T-helper 2 cell treated with Interferon-gamma antibody and Interleukin-4, amounts not matched to agents 5 μg/mL and 100 μg/mL, for 36 hours (primary cell): ENCODE measurements at regions not wholly inside any gene's neighbourhood (a gene's known extent, or its start where the extent isn't known, plus 50 kb on each side); places are given as distances from the start of the nearest gene placed in this dataset.
"Not testable (repeated sequence)": the region's sequence is repeated elsewhere in the genome, so short reads cannot be mapped to it uniquely, and the experiment has no call there.

ENCODE experiments used
- DNase-seq: peaks from one replicate; pipeline ENCODE4 v3.0.0; 2021; ENCODE audit warnings: low spot score
- H3K27ac Mint-ChIP-seq: one replicate; pipeline ENCODE4 v1.8.0; 2021; ENCODE audit warnings: mild to moderate bottlenecking, mixed read lengths
- H3K27me3 Mint-ChIP-seq: one replicate; pipeline ENCODE4 v1.8.0; 2021; ENCODE audit warnings: low read depth, mixed read lengths
- H3K36me3 Mint-ChIP-seq: one replicate; pipeline ENCODE4 v1.8.0; 2021; ENCODE audit warnings: low read depth, mixed read lengths
- H3K4me1 Mint-ChIP-seq: one replicate; pipeline ENCODE4 v1.8.0; 2021; ENCODE audit warnings: low read depth, mixed read lengths
- H3K4me3 Mint-ChIP-seq: one replicate; pipeline ENCODE4 v1.8.0; 2022; ENCODE audit warnings: mild to moderate bottlenecking, moderate library complexity, mixed read lengths
- H3K9me3 Mint-ChIP-seq: one replicate; pipeline ENCODE4 v1.8.0; 2021; ENCODE audit warnings: mixed read lengths

GRCh38 chr12:46065412-46066166, 75.2 kb upstream of the SCAF11 start:
- Mint-ChIP-seq H3K4me3 (no peak overlapping the region), H3K27ac (no peak overlapping the region), H3K27me3 (peaks cover 3% of the 10 kb centered on the region), H3K9me3 (no peaks in the 10 kb centered on the region), H3K36me3 (no peaks in the 10 kb centered on the region), H3K4me1 (no peaks in the 10 kb centered on the region)
- no peak for DNase-seq

GRCh38 chr12:46064548-46064947, 74.2 kb upstream of the SCAF11 start:
- peaks cover 9% of the 10 kb centered on the region for H3K27me3 Mint-ChIP-seq
- no peaks in the 10 kb centered on the region for H3K36me3 Mint-ChIP-seq
- H3K9me3 Mint-ChIP-seq: no peaks in the 10 kb centered on the region
- no peaks in the 10 kb centered on the region for H3K4me1 Mint-ChIP-seq
- H3K4me3 Mint-ChIP-seq: no peak overlapping the region
- no peak for DNase-seq
- H3K27ac Mint-ChIP-seq: no peak overlapping the region

- H3K4me3 Mint-ChIP-seq, H3K4me1 Mint-ChIP-seq, H3K36me3 Mint-ChIP-seq, DNase-seq, H3K27ac Mint-ChIP-seq, H3K27me3 Mint-ChIP-seq: not testable (repeated sequence)
- H3K9me3 Mint-ChIP-seq: peaks cover 14% of the 10 kb centered on the region
These were observed 68.3 kb upstream of the SCAF11 start for GRCh38 chr12:46058697-46059096.

DNA sequence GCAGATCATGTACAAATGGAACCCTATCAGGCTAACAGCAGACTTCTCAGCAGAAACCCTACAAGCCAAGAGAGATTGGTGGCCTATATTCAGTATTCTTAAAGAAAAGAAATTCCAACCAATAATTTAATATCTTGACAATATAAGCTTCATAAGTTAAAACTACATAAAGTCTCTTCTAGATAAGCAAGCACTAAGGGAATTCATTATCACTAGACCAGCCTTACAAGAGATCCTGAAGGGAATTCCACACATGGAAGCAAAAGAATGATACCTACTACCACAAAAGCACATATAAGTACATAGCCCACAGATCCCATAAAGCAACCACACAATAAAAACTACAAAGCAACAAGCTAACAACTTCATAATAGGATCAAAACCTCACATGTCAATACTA, 60.4 kb upstream of the SCAF11 start:
- H3K27ac Mint-ChIP-seq: no peak overlapping the region
- DNase-seq: no peak
- peaks cover 31% of the 10 kb centered on the region for H3K9me3 Mint-ChIP-seq
- H3K4me1 Mint-ChIP-seq: no peaks in the 10 kb centered on the region
- no peak overlapping the region for H3K4me3 Mint-ChIP-seq
- H3K27me3 Mint-ChIP-seq: no peaks in the 10 kb centered on the region
- H3K36me3 Mint-ChIP-seq: no peaks in the 10 kb centered on the region

DNA sequence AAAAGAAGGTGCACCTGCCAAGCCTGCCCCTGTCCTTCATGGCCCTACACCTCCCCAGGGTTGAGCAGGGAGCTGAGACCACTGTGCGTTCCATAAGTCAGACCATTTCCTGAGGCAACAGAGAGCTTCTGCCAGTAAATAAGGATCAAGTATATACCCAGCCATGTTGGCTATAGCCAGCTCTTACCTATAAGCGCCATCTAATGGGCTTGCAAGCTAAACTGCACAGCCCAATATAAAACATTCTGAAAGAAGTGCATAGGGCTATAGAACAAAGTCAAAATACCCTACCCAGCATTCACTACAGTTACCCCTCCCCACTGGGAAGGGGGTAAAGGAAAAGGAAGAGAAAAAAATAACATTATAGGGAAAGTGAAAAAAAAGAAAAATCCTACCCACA, 59.3 kb upstream of the SCAF11 start:
- Mint-ChIP-seq H3K4me1 (no peaks in the 10 kb centered on the region), H3K4me3 (no peak overlapping the region), H3K27ac (no peak overlapping the region), H3K36me3 (no peaks in the 10 kb centered on the region), H3K27me3 (peaks cover 2% of the 10 kb centered on the region), H3K9me3 (peaks cover 34% of the 10 kb centered on the region)
- DNase-seq: no peak

DNA sequence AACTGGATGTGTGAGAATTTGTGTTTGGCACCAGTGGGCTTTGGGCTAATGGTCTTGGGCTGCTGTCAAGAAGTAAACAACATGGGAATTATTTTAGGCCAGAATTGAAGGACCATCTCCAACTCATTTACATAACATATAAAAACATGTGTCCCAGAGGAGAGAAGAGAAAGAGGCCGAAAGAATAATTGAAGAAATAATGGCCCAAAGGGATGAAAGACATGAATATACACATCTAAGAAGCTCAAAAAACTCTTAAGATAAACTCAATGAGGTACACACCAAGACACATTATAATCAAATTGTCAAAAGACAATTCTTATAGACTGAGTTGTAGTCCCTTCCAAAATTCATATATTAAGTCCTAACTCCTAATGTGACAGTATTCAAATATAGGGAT, 56.1 kb upstream of the SCAF11 start:
- peaks cover 29% of the 10 kb centered on the region for H3K9me3 Mint-ChIP-seq
- no peaks in the 10 kb centered on the region for H3K4me1 Mint-ChIP-seq
- DNase-seq: no peak
- no peak overlapping the region for H3K27ac Mint-ChIP-seq
- H3K36me3 Mint-ChIP-seq: no peaks in the 10 kb centered on the region
- no peak overlapping the region for H3K4me3 Mint-ChIP-seq
- peaks cover 2% of the 10 kb centered on the region for H3K27me3 Mint-ChIP-seq

DNA sequence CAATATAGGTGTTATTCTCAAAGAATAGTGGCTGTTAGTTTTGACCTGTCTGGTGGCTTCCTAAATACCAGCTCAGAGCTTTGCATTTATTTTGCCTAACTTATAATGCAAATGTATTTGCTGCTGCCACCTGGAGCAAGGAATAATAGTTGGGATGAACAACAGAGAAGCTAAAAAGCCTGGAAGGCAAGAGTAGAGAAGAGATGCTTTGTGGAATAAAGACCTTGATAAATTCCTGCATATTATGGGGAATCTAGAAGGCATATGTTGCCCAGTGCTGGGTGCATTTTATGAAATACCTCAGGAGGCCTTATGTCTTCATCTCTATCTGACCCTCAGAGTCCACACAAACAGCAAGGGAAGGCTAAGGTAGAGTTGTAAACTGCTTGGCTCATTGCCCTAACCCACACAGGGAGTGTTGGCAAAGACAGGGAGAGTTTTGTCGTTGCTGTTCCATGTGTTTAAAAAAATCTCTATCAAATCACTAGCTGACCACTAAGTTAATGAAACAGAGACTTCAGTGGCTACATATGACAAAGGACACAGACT, 53.7 kb upstream of the SCAF11 start:
- H3K27me3 Mint-ChIP-seq: peaks cover 2% of the 10 kb centered on the region
- H3K27ac Mint-ChIP-seq: no peak overlapping the region
- no peak for DNase-seq
- H3K4me1 Mint-ChIP-seq: no peaks in the 10 kb centered on the region
- H3K4me3 Mint-ChIP-seq: no peak overlapping the region
- H3K36me3 Mint-ChIP-seq: no peaks in the 10 kb centered on the region
- H3K9me3 Mint-ChIP-seq: peaks cover 17% of the 10 kb centered on the region
